ENCODE measurements at regions not wholly inside any gene's neighbourhood (a gene's known extent, or its start where the extent isn't known, plus 50 kb on each side); places are given as distances from the start of the nearest gene placed in this dataset.

- Histone ChIP-seq H3K4me1 (ENCODE audit: control insufficient read depth, insufficient read depth, low read length) (no peaks in the 10 kb centered on the region), H3K4me3 (ENCODE audit: low read depth, low read length) (no peak overlapping the region), H3K36me3 (ENCODE audit: control insufficient read depth in 2 of 2, insufficient read depth in 1 of 2, low read length in 2 of 2) (no peaks in the 10 kb centered on the region), H3K9me3 (ENCODE audit: control insufficient read depth, insufficient read depth, low read depth, low read length) (no peaks in the 10 kb centered on the region), H3K27ac (ENCODE audit: extremely low read depth, low read depth, low read length) (no peak overlapping the region)
- ChIA-PET CTCF (interaction anchor here (1.0 to 3.0 kb wide), 2 partner anchors 10 to 11 kb away, joined by 3 to 14 read pairs; no protein-coding TSS in a partner anchor), POLR2A (no interaction called here)
- TF ChIP-seq ZNF121 (tag by site-specific recombination; IDR thresholded peaks at IDR 0.05) (no peak), ZNF658 (tag by site-specific recombination; IDR thresholded peaks at IDR 0.05) (no peak), OSR2 (tag by site-specific recombination; IDR thresholded peaks at IDR 0.05) (no peak), ZNF707 (tag by site-specific recombination; IDR thresholded peaks at IDR 0.05) (no peak), TCF7L2 (IDR thresholded peaks at IDR 0.05; ENCODE audit: borderline replicate concordance, low read depth, low read length) (no peak), ZNF202 (tag by site-specific recombination; IDR thresholded peaks at IDR 0.05; ENCODE audit: borderline replicate concordance) (no peak), ZNF571 (tag by site-specific recombination; IDR thresholded peaks at IDR 0.05) (no peak), ZNF701 (tag by site-specific recombination; IDR thresholded peaks at IDR 0.05) (no peak), ZNF623 (tag by site-specific recombination; IDR thresholded peaks at IDR 0.05) (no peak), ZNF747 (tag by site-specific recombination; IDR thresholded peaks at IDR 0.05) (no peak), SP3 (tag by site-specific recombination; IDR thresholded peaks at IDR 0.05) (no peak), ZNF423 (tag by site-specific recombination; IDR thresholded peaks at IDR 0.05) (no peak), ZNF416 (tag by site-specific recombination; IDR thresholded peaks at IDR 0.05) (no peak), ZNF558 (tag by site-specific recombination; IDR thresholded peaks at IDR 0.05) (no peak), ZNF16 (tag by site-specific recombination; IDR thresholded peaks at IDR 0.05; ENCODE audit: low read depth) (no peak)
Observed at GRCh38 chr2:168357797-168358472, 98.1 kb upstream of the CERS6 start.

GRCh38 chr2:168359082-168359481 is 97.0 kb upstream of the CERS6 start:
- no peak overlapping the region for H3K27ac ChIP-seq (ENCODE audit: extremely low read depth, low read depth, low read length)
- no peaks in the 10 kb centered on the region for H3K4me1 ChIP-seq (ENCODE audit: control insufficient read depth, insufficient read depth, low read length)
- POLR2A ChIA-PET = no interaction called here
- no peaks in the 10 kb centered on the region for H3K9me3 ChIP-seq (ENCODE audit: control insufficient read depth, insufficient read depth, low read depth, low read length)
- no peak for TF ChIP-seq INSM2 (tag by site-specific recombination; IDR thresholded peaks at IDR 0.05)
- no peak for TF ChIP-seq ZNF510 (tag by site-specific recombination; IDR thresholded peaks at IDR 0.05; ENCODE audit: insufficient replicate concordance)
- TF ChIP-seq ZNF335 (tag by site-specific recombination; conservative IDR thresholded peaks at IDR 0.05) = no peak
- no peak for TF ChIP-seq ZNF146 (tag by site-specific recombination; IDR thresholded peaks at IDR 0.05)
- no peak for TF ChIP-seq SCRT2 (tag by site-specific recombination; IDR thresholded peaks at IDR 0.05)
- TF ChIP-seq ZNF223 (tag by site-specific recombination; IDR thresholded peaks at IDR 0.05) = no peak
- no peak for TF ChIP-seq SCRT1 (tag by site-specific recombination; IDR thresholded peaks at IDR 0.05; ENCODE audit: borderline replicate concordance)
- H3K36me3 ChIP-seq (ENCODE audit: control insufficient read depth in 2 of 2, insufficient read depth in 1 of 2, low read length in 2 of 2) = no peaks in the 10 kb centered on the region
- no peak overlapping the region for H3K4me3 ChIP-seq (ENCODE audit: low read depth, low read length)
- CTCF ChIA-PET = interaction anchor here (0.7 kb wide), 1 partner anchor 247 kb away, joined by 4 read pairs; no protein-coding TSS in a partner anchor

Measured in HEK293 (cell line).